Fibroblast of lung (primary cell): ENCODE measurements at regions not wholly inside any gene's neighbourhood (a gene's known extent, or its start where the extent isn't known, plus 50 kb on each side); places are given as distances from the start of the nearest gene placed in this dataset.

Experiments used
- CTCF ChIP-seq, 2 donors: IDR thresholded peaks in 1 of 2; conservative IDR thresholded peaks in 1 of 2; 1 replicate in 1 of 2; 2 replicates in 1 of 2; pipeline ENCODE4 v1.5.1; 2011 to 2012; ENCODE audit warnings: low read length in 2 of 2, control low read depth in 1 of 2, inconsistent platforms in 1 of 2, low read depth in 1 of 2, mild to moderate bottlenecking in 1 of 2
- EZH2 ChIP-seq: IDR thresholded peaks from 2 replicates; pipeline ENCODE4 v1.5.1; 2012; ENCODE audit warnings: low read length, control low read depth, mild to moderate bottlenecking; ENCODE audit errors: missing control alignments

DNA sequence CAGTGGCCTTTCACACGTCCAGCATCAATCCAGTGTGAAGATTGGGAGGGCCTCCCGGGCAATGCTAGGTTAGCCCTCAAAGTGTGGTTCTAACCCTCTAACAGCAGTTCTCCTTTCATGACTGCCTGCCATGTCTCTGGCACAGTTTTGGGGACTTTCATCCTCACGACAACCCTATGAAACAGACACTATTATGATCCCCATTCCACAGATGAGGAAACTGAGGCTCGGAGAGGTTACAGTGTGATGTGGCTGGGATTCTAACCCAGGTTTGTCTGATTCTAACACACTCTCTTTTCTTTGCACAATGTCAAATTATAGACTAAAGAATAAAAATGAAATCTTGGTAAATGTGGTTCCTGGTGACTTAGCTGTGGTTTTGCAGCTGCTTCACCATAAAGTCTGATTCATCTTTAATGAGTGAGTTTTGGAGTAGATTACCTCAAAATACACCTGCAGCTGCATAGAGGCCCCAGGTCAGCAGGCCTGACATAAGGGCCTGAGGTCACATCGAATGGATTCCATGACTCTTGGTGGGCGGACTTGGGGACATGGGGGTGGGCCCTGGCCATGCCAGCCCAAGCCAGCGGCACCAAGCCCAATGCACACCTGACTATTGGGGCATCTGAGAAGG lies 214.4 kb downstream of the GLI2 start:
- TF ChIP-seq EZH2 = no peak
- no peak for TF ChIP-seq CTCF (conservative IDR thresholded peaks at IDR 0.05 in 1 of 2, IDR thresholded peaks at IDR 0.05 in 1 of 2; ENCODE audit: low read depth in 1 of 2, low read length in 2 of 2)
